HG03108 (cell line): ENCODE measurements at regions not wholly inside any gene's neighbourhood (a gene's known extent, or its start where the extent isn't known, plus 50 kb on each side); places are given as distances from the start of the nearest gene placed in this dataset.

Source experiments
- ATAC-seq: cut with Tn5 transposase; IDR thresholded peaks from one replicate; pipeline ENCODE4 v1.9.1; 2021; ENCODE audit warnings: moderate library complexity; ENCODE audit not compliant: unreplicated experiment

- no peak for ATAC-seq
These were observed 102.8 kb downstream of the FOXL1 start for GRCh38 chr16:86681031-86681756.

GRCh38 chr16:86681757-86682106 is 103.4 kb downstream of the FOXL1 start:
- no peak for ATAC-seq

- ATAC-seq, result no peak
These were observed 104.0 kb downstream of the FOXL1 start for GRCh38 chr16:86682219-86682904.

- ATAC-seq, result no peak
These were observed 105.3 kb downstream of the FOXL1 start for GRCh38 chr16:86683441-86684194.

- no peak for ATAC-seq
These were observed 106.7 kb downstream of the FOXL1 start for GRCh38 chr16:86685076-86685475.

GRCh38 chr16:86690970-86691369 is 112.6 kb downstream of the FOXL1 start:
- no peak for ATAC-seq

GRCh38 chr16:86692426-86692825 is 114.1 kb downstream of the FOXL1 start:
- no peak for ATAC-seq

- no peak for ATAC-seq
These were observed 114.7 kb downstream of the FOXL1 start for GRCh38 chr16:86693033-86693432.

- ATAC-seq, result no peak
These were observed 119.4 kb downstream of the FOXL1 start for GRCh38 chr16:86697715-86698114.

GRCh38 chr16:86700046-86700945 is 121.9 kb downstream of the FOXL1 start:
- ATAC-seq, result no peak

- ATAC-seq, result no peak
These were observed 123.1 kb downstream of the FOXL1 start for GRCh38 chr16:86701286-86701975.

GRCh38 chr16:86702824-86703588 is 124.7 kb downstream of the FOXL1 start:
- no peak for ATAC-seq

- ATAC-seq, result no peak
These were observed 126.2 kb downstream of the FOXL1 start for GRCh38 chr16:86704516-86704915.

GRCh38 chr16:86706726-86707125 is 128.4 kb downstream of the FOXL1 start:
- no peak for ATAC-seq

GRCh38 chr16:86707171-86707570 is 128.8 kb downstream of the FOXL1 start:
- no peak for ATAC-seq

GRCh38 chr16:86707581-86707980 is 129.2 kb downstream of the FOXL1 start:
- ATAC-seq, result no peak

GRCh38 chr16:86708431-86708830 is 130.1 kb downstream of the FOXL1 start:
- ATAC-seq, result no peak

- ATAC-seq, result no peak
These were observed 130.8 kb downstream of the FOXL1 start for GRCh38 chr16:86709103-86709502.

- no peak for ATAC-seq
These were observed 131.7 kb downstream of the FOXL1 start for GRCh38 chr16:86709902-86710601.
